GM06990 (cell line): ENCODE measurements at regions not wholly inside any gene's neighbourhood (a gene's known extent, or its start where the extent isn't known, plus 50 kb on each side); places are given as distances from the start of the nearest gene placed in this dataset.

Experiments
- DNase-seq: peaks from one replicate; pipeline ENCODE4 v3.0.0-alpha.2; 2011; ENCODE audit not compliant: insufficient read length; ENCODE audit errors: extremely low read depth
- H3K27me3 ChIP-seq: replicated peaks from 2 replicates; pipeline ENCODE4 v1.6.0; 2011; ENCODE audit warnings: low read length; ENCODE audit not compliant: control insufficient read depth, insufficient read depth
- H3K36me3 ChIP-seq: 2 replicates; pipeline ENCODE4 v1.5.1; 2011; ENCODE audit warnings: low read length; ENCODE audit not compliant: control insufficient read depth, insufficient read depth
- H3K4me3 ChIP-seq: replicated peaks from 2 replicates; pipeline ENCODE4 v1.5.1; 2011; ENCODE audit warnings: low read depth, mild to moderate bottlenecking, control low read depth, low read length
- TF ChIP-seq, protein P1 (sequence below): IDR thresholded peaks from 2 replicates; pipeline ENCODE4 v1.5.1; 2011; ENCODE audit warnings: low read length, control low read depth, mild to moderate bottlenecking, inconsistent platforms; ENCODE audit not compliant: insufficient read depth, poor library complexity, severe bottlenecking

DNA sequence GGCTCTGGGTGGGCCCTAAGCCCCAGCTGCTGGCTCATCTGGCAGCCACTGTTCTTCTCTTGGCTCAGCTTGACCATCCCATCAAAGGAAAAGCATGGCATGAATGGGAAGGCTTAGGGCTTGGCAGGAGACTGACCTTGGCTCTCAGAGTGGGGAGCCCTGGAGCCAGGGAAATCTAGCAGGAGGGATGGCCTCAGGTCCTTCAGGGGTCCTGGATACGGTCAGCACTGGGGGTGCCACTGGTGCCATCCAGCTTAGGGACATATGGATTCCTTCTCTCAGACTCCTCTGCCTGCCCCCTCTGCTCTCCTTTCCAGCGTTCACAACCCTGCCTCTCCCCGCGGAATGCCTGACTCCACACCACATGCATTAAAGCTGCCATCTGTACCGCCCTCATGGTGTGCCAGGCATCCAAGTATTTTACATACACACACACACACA lies 165.5 kb upstream of the HAAO start:
- H3K27me3 ChIP-seq: peaks cover 2% of the 10 kb centered on the region; the same call in 1 of the 2 replicates

DNA sequence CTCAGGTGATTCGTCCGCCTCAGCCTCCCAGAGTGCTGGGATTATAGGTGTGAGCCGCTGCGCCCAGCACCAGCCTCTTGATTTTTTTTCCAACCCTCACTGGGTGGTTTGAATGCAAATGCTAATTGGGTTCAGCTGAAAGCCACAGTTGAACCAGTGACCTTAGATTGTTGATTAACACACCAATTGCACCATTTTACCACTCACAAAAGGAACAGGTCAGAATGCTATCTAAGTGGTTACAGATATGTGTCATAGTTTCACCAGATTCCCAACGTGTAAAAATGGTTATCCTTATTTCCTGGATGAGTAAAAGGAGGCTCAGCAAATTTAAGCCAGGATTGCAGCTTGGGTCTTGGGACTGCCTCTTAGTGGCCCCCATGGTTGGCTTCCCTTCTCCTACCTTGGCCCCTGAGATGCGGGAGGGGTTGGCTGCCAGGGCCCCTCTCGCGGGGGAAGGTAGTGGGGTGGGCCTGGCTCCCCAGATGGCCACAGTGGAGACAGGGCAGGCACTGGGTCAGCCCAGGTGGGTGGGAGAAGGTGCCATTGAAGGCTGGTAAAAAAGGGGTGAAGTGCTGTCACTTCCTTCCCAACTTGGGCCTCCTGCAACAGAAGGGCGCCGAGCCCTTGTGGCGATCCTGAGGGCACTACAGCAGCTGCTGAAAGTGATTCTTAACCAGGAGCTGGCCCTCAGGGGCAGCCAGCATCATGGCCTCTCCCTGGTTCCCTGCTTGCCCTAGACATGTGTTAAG lies 164.9 kb upstream of the HAAO start:
- peaks cover 2% of the 10 kb centered on the region; the same call in 1 of the 2 replicates for H3K27me3 ChIP-seq
- no peak for DNase-seq
- no peaks in the 10 kb centered on the region for H3K36me3 ChIP-seq
- no peak overlapping the region for H3K4me3 ChIP-seq
- TF ChIP-seq, protein P1, sequence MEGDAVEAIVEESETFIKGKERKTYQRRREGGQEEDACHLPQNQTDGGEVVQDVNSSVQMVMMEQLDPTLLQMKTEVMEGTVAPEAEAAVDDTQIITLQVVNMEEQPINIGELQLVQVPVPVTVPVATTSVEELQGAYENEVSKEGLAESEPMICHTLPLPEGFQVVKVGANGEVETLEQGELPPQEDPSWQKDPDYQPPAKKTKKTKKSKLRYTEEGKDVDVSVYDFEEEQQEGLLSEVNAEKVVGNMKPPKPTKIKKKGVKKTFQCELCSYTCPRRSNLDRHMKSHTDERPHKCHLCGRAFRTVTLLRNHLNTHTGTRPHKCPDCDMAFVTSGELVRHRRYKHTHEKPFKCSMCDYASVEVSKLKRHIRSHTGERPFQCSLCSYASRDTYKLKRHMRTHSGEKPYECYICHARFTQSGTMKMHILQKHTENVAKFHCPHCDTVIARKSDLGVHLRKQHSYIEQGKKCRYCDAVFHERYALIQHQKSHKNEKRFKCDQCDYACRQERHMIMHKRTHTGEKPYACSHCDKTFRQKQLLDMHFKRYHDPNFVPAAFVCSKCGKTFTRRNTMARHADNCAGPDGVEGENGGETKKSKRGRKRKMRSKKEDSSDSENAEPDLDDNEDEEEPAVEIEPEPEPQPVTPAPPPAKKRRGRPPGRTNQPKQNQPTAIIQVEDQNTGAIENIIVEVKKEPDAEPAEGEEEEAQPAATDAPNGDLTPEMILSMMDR: no peak

More for the DNA sequence above, 165.5 kb upstream of the HAAO start:
- no peak for DNase-seq
- TF ChIP-seq, protein P1: no peak
- no peak overlapping the region for H3K4me3 ChIP-seq
- H3K36me3 ChIP-seq: no peaks in the 10 kb centered on the region

DNA sequence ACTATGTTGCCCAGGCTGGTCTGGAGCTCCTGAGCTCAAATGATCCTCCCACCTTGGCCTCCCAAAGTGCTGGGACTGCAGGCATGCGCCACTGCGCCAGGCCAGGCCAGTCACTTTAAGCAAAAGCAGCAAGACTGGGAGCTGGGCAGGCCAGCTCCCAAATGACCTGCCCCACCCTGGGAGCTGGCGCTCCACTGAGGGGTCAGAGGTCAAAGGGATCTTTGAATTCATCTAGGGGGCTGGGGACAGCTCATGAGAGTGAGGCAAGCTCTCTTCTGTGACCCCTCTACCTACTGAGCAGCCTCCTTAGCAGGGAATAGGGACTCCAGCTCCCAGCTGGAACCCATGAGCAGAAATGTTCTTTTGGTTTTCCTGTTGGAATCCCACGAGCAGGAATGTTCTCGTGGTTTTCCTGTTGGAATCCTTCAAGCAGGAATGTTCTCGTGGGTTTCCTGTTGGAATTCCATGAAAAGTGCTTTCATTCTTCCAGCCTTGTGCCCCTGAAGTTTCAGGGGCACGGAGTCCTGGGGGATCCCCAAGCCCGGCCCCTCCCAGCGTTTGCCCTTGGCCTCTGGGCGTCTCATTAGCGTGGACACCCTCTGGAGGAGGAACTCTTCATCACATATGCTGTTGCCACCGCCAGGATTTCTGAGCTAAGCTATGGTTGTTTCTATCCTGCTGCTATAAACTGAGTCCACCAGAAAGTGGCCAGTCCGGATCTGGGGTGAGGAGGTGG lies 162.0 kb upstream of the HAAO start:
- H3K4me3 ChIP-seq: no peak overlapping the region
- TF ChIP-seq, protein P1: no peak
- DNase-seq: no peak
- H3K36me3 ChIP-seq: no peaks in the 10 kb centered on the region
- 0 out of 2 replicates have a peak, but pooled peaks cover 2% of the 10 kb centered on the region for H3K27me3 ChIP-seq

DNA sequence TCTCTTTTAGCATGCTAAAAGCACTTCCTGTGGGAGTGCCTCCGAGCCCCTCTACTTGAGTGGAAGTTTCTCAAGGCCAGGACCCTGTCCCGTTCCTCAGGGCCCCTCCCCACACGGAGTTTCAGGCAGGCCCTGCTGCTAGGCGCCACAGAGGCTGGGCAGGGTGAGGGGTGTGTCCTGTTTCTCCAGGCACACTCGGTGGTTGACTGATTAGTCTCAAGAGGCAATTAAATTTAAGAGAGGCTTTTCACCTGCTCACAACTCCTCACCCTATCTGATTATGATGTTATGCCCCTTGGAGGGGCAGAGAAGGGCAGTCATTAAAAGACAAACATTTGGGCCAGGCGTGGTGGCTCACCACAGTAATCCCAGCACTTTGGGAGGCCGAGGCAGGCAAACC lies 160.8 kb upstream of the HAAO start:
- no peak for DNase-seq
- TF ChIP-seq, protein P1: no peak
- no peaks in the 10 kb centered on the region for H3K36me3 ChIP-seq
- H3K27me3 ChIP-seq: 0 out of 2 replicates have a peak, but pooled peaks cover 2% of the 10 kb centered on the region
- H3K4me3 ChIP-seq: no peak overlapping the region

DNA sequence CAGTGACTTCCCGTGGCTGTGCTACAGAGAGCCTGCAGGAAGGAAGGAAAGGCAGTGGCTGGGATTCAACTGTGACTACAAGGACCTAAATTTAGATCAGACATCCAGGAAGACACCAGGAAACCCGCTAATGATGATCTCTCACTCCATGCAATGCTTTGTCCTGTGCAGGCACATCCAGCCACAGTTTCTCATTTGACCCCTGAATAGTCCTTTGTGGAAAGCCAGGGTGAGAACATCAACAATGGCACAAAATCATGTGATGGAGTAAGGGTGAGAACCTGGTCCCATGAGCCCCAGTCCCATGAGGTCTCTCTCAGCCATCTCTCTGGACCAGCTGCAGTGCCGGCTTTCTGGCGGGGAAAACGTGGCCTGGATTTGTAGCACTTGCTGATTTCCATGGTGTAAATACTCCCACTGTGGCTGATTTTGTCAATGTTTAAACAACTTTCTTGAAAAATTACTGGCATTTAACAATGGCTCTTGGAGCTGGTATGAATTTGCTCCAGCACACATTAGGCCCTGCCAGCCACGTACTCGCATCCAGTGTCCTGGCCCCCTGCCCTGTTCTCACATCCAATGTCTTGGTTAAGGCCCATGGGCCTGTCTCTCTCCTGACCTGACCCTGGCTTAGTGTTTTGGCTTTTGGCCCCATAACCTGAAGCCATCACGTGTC lies 159.0 kb upstream of the HAAO start:
- Histone ChIP-seq H3K4me3 (no peak overlapping the region), H3K27me3 (no peaks in the 10 kb centered on the region), H3K36me3 (no peaks in the 10 kb centered on the region)
- TF ChIP-seq, protein P1: no peak
- DNase-seq: no peak
